GM19025 (cell line): ENCODE measurements at regions not wholly inside any gene's neighbourhood (a gene's known extent, or its start where the extent isn't known, plus 50 kb on each side); places are given as distances from the start of the nearest gene placed in this dataset.

Source experiments
- ATAC-seq: cut with Tn5 transposase; IDR thresholded peaks from one replicate; pipeline ENCODE4 v1.9.1; 2021; ENCODE audit warnings: mild to moderate bottlenecking, low read depth, moderate library complexity; ENCODE audit not compliant: unreplicated experiment

DNA sequence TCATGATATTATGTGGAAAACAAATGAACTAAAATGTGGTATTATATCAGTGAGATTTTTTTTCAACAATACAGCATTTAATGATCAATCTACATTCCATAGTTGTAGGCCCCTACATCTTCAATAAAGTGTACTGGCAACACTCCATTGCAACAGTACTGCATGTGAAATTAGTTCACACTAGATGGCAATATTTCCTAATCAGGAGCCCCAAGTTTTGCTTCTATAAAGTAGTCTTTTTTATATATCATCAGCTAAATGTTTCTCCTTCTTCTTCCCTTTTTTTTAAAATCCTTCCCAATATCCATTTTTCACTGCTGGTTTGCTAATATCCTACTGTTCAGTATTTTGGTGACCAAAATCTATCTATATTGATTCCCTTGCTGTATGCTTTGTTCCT, 528.3 kb upstream of the ATXN8OS start:
- no peak for ATAC-seq

DNA sequence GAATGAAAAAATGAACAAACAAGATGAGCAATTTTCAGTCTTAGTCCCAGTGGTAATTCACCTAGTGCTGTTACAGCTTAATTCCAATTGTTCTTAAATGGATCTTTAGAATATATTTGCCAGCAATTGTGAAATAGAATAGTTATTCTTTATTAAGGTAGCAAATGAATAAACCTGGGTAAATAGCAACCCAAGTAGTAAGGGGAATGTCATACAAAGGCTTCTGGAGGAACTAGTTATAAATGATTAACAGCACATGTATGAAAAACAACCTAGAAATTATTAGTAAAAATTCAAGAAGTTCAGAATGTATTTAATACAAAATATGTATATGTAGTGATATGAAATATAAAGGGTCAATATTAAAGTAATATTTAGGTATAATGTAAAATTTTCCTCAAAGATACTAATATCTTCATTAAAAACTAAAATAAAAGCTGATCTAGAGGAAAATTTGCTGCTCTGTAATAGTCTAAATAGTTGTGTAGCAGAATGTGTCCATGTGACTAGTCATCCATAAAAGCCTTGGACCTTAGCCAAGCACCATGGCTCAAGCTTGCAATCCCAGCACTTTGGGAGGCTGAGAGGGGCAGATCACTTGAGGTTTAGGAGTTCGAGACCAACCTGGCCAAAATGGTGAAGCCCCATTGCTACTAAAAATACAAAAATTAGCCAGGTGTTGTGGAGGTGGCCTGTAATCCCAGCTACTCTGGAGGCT, 535.9 kb upstream of the ATXN8OS start:
- ATAC-seq = no peak

DNA sequence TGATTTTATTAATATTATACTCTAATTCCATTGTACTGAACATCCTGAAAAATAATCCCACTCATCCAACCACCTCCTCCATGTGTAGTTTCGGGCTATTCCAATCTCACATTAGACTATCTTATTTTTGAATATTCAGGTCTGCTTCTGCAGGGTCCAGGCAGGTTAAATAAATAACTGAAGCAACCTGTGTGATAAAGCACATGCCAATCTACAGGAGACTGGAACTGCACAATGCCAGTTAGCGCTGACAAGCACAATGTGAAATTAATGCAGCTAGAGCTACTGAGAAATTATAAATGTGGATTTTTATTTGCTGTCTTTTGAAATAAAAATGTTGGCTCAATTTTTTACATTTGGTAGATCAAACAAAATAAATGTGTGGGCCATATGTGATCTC, 540.1 kb upstream of the ATXN8OS start:
- no peak for ATAC-seq

DNA sequence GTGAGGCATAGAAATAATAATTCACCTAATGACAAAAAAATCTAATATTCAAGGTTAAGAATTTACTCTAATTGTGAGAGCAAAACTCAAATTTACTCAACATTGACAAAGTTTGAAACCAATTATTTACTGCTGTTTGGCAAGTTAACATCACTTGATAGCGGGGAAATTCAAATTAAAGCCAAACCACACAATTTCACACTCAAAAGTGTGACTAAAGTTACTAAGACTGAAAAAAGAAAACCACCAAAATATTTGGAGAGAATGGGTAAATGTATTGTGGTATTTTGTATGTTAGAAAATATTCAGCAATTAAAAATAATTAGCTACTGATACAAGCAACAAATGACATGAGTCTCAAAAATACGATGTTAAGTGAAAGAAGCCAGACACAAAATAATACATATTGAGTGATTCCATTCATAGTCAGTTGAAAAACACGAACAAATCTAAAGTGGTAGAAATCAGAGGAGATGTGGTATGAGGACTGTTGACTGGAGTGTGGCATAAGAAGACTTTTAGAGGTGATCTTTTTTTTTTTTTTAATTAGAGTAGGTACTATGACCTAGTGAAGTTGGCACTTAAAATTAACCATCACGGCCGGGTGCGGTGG, 541.4 kb upstream of the ATXN8OS start:
- no peak for ATAC-seq

DNA sequence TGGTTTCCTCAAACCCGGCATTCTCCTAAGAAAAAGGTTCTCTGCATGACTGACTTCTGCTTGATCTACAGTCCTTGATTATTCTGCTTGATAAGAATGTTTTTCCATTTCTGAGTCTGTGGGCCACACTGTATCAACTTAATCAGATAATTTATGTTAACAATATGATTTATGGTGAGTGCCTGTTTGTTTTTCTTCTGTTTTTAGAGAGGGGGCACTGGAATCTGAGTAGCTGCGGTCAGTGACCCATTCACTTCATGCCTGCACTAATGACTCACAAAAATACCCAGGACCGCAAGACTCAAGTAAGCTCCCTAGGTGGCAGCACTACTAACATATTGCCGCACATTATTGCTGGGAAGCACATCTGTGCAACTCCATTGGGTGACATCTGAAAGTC, 542.3 kb upstream of the ATXN8OS start:
- ATAC-seq = no peak

DNA sequence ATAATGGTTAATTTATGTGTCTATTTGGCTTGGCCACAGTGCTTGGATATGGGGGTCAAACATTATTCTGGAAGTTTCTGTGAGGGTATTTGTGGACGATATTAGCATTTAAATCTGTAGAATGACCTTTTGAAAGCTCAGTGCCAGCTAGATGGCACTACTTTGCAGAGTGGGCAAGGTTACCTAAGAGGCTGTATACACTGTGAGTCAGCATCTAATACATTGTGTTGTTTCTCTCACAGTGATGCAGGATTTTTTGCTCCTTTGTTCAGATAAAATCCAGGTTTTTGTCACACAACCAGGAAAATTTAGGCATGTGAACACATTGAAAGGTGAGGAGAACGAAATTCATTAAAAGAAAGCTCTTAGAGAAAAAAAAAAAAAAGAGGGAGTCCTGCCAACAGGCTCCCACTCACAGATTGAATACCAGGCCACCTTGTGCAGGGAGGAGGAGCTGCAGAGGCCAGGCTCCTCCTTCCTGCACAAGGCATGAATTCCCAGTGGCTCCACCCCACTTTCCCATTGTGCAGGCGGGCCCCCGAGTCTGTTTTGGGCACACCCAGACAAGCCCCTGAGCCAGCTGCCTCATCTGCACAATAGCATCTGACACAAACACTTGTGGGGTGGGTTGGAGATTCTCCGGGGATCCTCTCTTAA, 551.0 kb upstream of the ATXN8OS start:
- no peak for ATAC-seq

DNA sequence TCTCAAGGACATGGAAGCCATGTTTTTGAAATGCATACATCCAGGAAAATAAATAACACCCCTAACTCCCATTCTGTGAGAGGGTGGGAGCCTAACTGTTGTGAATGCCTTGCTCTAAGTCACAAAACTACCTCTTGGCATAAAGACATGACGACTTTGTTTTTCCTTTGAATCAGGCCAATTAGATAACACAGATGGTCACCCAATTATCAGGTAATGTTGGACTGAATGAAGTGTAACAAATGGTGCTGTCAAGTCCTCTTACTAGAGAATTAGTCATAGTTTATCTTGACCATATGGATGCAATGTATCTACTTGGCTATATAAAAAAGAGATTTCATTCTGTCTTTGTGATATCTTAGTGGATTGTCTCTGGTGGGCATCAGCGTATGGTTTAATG, 553.6 kb upstream of the ATXN8OS start:
- ATAC-seq = no peak

DNA sequence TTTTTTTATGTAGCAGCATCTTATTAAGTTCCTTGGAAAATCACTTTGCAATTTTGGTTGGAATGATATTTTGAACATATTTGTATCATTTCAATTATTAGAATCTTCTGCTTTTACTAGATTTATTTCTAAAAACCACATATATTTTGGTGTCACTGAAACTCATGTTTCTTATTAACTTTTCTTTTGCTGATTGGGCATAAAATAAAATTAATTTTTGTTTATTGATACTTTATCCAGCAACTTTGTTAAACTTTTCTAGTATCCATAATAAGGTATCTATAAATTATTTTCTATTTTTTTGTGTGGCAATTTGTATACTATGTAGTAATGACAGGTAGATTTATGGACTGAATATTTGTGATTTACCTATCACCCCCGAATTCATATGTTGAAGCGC, 556.4 kb upstream of the ATXN8OS start:
- ATAC-seq = no peak

DNA sequence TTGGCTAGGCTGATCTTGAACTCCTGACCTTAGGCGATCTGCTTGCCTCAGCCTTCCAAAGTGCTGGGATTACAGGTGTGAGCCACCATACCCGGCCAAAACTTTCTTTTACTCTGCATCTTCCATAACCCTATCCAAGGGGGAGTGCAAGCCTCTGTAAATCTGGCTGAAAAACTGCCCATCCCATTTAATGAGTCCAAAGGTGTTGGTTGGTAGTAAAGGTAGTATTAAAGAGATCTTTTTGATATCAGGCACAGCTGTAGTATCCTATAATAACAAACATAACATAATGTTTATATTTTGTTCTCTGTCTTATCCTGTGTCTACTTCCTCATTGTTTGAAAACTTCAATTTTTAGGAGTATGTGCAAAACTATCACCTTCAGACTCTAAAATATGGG, 559.8 kb upstream of the ATXN8OS start:
- no peak for ATAC-seq

DNA sequence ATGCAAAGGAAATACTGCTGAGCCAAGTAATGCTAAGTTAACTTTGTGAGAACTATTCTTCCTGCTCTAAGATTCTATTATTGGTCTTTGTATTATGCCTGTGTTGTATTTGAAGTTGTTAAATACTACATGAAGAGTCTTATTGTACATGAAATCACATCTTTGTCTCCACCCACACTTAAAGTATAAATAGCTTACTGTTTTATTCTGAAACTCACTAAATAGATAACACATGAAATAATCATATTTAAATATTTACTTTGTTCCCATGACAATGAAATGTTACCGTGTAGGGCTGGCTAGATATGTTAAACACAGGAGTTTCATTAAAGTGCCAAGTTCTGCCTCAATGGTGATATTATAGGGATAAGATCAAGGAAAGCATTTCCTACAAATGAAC, 562.1 kb upstream of the ATXN8OS start:
- ATAC-seq = no peak

DNA sequence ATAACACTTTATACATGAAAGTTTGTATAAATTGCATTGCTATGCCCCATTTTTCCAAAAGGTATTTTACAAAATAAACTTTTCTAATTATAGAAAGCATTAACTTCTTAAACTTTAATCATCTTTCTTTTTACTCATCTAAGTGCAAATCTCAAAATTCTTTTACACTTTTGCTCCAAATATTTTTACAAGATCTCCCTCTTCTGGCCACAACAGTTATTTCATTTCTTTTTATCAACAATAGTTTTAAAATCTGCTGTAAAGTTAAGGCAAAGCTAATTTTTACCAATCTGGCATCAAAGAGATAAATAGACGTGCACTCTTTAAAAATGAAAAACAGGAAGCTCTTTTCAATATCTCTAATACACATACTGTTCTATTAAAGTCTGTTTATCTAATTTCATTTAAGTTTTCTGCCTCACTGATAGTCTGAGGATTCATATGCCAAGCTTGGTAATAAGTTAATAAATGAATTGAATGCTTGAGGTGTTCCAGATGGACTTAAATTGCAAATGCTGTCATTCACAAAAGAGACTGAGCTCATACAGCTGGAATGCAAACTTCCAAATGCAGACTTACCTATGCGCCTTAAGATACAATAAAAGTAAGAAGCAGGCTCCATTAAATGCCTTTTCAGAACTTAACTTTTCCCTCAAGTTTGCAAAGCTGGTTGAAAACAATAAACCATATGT, 583.0 kb upstream of the ATXN8OS start:
- ATAC-seq = no peak

DNA sequence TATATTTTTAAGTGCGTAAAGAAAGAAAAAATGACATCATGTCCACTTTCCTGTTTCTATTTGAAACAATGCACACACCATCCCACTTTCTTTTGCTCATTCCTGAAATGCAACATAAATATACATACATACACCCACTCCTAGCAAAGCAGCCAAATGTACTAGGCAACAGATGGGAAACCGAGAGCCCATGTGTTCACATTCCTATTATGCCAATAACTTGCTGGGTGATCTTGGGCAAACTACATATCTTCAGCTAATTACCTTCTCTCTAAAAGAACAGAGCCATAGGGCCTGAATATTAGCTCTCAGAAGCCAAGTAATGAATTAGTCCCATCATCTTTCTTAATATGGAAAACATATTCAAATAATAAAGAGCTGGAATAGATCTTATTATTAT, 610.6 kb upstream of the ATXN8OS start:
- no peak for ATAC-seq

DNA sequence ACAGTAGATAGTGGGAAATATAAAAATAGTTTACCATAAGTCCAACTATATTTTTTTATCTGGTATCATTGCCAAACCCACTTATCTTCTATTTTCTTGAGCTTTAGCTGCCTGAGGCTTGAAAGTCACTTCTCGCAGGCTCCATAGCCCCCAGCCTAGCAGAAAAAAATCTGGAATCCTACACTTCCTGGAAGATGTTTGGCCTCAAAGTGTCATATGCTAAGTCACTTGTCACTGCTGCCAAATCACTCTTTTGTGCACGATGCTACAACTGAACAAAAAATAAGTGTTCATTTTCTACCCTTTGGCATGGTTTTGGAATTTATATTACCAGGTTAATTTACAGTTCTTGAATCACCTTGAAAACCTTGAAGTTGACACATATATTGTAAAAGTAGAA, 612.5 kb upstream of the ATXN8OS start:
- no peak for ATAC-seq

DNA sequence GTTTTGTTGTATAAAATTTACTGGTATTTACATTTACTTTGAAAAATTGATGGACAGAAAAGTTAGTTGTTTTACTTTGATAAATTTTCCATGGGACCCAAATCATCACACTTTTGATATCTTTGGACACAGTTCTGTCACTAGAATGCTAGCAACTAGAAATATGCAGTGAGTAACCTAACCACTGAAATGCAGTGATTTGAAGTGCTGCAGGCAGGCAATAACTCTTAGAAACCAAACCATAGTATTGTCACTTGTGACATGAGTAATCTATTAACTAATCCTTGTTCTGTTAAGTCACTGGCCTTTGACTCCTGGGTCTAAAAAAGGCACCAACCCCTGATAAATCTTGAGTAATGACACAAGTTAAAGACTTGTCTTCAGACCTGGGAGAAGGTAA, 620.0 kb upstream of the ATXN8OS start:
- no peak for ATAC-seq

DNA sequence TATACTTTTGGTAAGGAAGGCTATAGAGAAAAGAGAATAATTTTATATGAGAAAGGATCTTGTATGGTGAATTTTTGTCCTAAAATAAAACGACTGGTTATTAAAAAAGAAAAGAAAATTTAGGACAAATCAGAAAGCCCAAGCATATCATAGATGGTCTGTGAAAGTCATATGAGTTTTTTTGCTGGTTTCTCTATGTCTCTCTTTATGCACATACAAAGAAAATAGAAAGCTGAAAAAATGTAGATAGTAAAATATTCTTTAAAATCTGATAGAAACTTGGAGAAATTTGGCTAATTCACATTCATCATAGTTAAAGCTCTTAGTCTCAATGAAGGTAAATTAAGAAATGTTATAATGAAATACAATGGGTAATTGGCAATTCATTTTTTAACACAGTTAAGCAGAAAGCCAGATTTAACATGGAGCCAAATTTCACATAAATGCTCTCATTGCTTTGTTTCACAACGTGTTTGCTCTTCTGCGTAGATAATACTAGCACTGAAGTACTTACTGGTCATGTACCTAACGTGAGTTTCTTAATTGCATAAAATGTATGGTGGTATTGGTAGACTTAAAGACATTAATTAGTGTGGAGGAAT, 621.5 kb upstream of the ATXN8OS start:
- no peak for ATAC-seq

DNA sequence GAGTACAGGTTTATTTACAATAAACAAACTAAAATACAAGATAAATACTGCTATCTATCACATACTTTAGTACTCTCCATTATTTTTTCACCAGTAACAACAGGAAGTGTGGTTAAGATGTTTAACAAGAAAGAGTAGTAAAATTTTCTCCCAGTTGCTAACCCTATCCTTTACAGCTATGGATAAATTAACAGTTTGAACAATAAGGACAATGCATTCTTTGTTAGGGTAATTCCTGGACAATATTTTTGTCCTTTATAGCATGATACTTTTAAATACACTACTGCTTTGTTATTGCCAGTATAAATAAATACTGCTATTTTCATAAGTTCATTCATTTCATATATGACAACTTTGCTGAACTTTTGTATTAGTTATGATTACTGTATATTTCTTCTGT, 630.2 kb upstream of the ATXN8OS start:
- ATAC-seq = no peak

DNA sequence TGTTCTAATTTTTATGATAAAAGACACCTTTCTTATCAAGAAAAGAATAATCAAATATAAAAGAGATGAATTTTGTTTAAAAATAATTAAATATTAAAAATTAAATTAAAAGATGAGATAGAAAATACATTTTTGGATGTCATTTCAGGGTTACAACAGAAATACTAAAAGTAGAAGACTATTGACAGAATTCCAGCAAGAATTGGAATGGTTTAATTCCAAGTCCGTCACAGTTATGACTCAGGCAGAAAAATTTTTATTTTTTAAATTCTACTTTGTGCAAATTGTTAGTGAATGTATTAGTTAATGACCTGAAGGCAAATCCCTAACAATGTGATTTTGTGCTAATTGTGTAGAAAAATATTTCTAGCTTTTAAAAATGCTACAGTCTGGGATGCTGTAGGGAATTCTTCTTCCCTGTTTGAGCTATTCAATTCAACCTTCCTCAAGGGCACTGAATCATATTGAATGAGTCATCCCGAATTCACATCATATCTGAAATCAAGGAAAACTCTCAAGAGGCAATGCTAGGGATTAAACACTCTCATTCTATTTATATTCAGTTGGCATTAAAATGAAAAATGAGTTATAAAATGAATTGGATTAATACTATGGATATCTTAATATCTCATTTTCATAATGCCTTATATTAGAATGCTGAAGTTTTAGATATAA, 633.5 kb upstream of the ATXN8OS start:
- ATAC-seq = no peak

DNA sequence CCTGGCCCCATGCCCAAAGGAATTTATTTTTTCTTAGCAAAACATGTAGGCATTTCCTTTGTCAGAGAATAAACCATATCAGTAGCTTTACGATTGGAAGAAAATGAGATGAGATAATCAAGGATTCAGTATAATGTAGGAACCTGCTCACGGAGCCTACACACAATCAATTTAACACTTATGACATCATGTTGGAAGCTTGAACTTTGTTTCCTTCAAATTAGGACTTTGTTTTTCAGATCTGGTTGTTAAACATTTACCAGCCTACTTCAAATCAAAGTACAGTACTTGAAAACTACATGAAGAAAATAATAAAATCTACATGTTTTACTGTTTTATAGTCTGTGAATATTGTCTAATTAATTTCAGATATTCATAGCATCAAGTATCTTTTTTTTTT, 639.0 kb upstream of the ATXN8OS start:
- no peak for ATAC-seq

DNA sequence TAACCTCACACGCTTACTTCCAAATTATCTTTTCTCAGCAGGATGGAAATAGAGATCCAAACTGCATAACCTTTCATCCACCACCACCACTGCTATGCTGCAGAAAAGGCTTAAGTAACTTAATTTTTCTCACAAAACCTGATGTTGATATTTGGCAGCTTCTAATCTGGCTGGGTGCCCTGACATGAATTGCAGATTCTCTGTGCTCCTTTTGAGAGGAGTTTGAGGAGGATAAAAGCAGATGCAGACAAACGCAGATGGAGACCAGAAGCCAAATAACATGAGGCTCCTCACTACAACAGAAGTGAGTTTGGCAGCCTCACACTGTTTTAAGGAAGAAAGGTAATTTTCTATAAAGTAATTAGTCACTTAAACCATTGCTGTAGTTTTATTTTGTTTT, 646.2 kb upstream of the ATXN8OS start:
- no peak for ATAC-seq

DNA sequence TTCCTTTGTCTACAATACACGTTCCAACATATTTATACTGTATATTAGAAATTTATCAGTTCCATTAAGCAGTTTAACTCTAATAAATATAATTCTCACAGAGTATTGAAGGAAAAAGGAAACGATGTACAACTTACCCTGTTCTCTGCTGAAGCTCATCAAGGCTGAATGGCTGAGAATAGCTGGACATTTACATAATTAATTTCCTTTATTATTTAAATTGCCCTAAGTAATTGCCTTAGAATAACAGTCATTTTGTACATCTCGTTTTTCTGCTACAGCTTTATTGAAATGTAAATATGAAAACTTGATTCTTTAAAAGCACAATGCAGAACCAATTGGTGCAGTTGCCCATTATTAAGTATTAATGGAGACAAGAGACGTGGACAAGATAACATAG, 648.3 kb upstream of the ATXN8OS start:
- ATAC-seq = no peak

DNA sequence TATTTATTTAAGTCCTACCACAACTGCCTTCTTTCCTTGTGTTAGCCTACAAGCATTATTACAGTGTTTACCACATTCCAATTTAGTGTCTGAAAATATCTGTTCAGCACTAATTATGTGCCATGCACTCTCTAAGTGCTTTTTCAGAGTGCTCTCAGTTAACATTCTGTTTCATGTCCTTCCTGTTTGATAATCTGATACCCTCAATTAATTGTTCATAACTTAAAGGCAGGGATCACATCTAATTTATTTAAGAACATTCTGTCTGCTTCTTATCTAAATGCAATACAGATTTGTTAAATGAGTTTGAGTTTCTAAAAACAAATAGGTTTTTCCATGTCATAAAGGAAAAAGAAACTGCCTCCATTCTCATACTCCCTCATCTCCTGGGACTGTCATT, 649.6 kb upstream of the ATXN8OS start:
- no peak for ATAC-seq
